OCI-LY1 (cell line): ENCODE measurements at regions not wholly inside any gene's neighbourhood (a gene's known extent, or its start where the extent isn't known, plus 50 kb on each side); places are given as distances from the start of the nearest gene placed in this dataset.

ENCODE experiments used
- CTCF ChIP-seq: fragments of 200-600 bp; sonication (generic), shearing (Covaris generic); IDR thresholded peaks from 2 replicates; pipeline ENCODE4 v1.5.1; 2017; ENCODE audit warnings: mild to moderate bottlenecking, antibody characterized with exemption, low read length, moderate library complexity, mixed read lengths
- EZH2 ChIP-seq: fragments of 200-600 bp; sonication (generic), shearing (Covaris generic); IDR thresholded peaks from 2 replicates; pipeline ENCODE4 v1.8.0; 2017; ENCODE audit warnings: borderline replicate concordance, mixed run types, mild to moderate bottlenecking, antibody characterized with exemption, low read length, moderate library complexity, mixed read lengths

GRCh38 chr3:110307065-110307809 lies 764.4 kb upstream of the NECTIN3 start:
- TF ChIP-seq CTCF (no peak), EZH2 (no peak)
